ENCODE measurements at regions not wholly inside any gene's neighbourhood (a gene's known extent, or its start where the extent isn't known, plus 50 kb on each side); places are given as distances from the start of the nearest gene placed in this dataset.

- Histone ChIP-seq H3K36me3 (no peaks in the 10 kb centered on the region), H3K27me3 (no peaks in the 10 kb centered on the region), H3K27ac (no peak overlapping the region), H3K4me3 (no peak overlapping the region), H3K4me1 (peaks cover under 1% of the 10 kb centered on the region), H3K9me3 (replicated peaks) (peaks cover 3% of the 10 kb centered on the region; the same call in 1 of the 2 replicates)
- no peak for DNase-seq
Observed at GRCh38 chr1:67883069-67883468, 49.8 kb upstream of the GNG12 start.

Data from SJCRH30 (cell line).